ENCODE measurements at regions not wholly inside any gene's neighbourhood (a gene's known extent, or its start where the extent isn't known, plus 50 kb on each side); places are given as distances from the start of the nearest gene placed in this dataset.

GRCh38 chr10:10826125-10826524 is 191.5 kb upstream of the CELF2 start:
- intact Hi-C loops (cut with DNase I): no loop called here
- Histone ChIP-seq H3K27ac (no peak overlapping the region), H3K27me3 (no peaks in the 10 kb centered on the region), H3K4me1 (ENCODE audit: insufficient read depth) (peaks cover 8% of the 10 kb centered on the region), H3K9me3 (no peaks in the 10 kb centered on the region), H3K4me3 (no peak overlapping the region), H3K36me3 (no peaks in the 10 kb centered on the region)
- 51 to 90% (median 83%) methylated on average over 1 of the region's 1 CpG for WGBS, 3 donors
- no peak for DNase-seq
- TF ChIP-seq CTCF (IDR thresholded peaks at IDR 0.05) (no peak), POLR2A (IDR thresholded peaks at IDR 0.05) (no peak), EP300 (IDR thresholded peaks at IDR 0.05) (no peak)

- DNase-seq: no peak
- no peaks in the 10 kb centered on the region for H3K27me3 ChIP-seq
- H3K9me3 ChIP-seq: no peaks in the 10 kb centered on the region
- intact Hi-C loops (cut with DNase I): no loop called here
- no peak for TF ChIP-seq CTCF (IDR thresholded peaks at IDR 0.05)
- no peak for TF ChIP-seq EP300 (IDR thresholded peaks at IDR 0.05)
- TF ChIP-seq POLR2A (IDR thresholded peaks at IDR 0.05): no peak
- no peaks in the 10 kb centered on the region for H3K36me3 ChIP-seq
- no peak overlapping the region for H3K4me3 ChIP-seq
- H3K4me1 ChIP-seq (ENCODE audit: insufficient read depth): peaks cover 4% of the 10 kb centered on the region
- no peak overlapping the region for H3K27ac ChIP-seq
Observed at GRCh38 chr10:10828623-10829022, 189.0 kb upstream of the CELF2 start.

GRCh38 chr10:10829576-10829975 is 188.1 kb upstream of the CELF2 start:
- DNase-seq: no peak
- H3K4me1 ChIP-seq (ENCODE audit: insufficient read depth): peaks cover 4% of the 10 kb centered on the region
- intact Hi-C loops (cut with DNase I): no loop called here
- no peaks in the 10 kb centered on the region for H3K9me3 ChIP-seq
- no peak overlapping the region for H3K4me3 ChIP-seq
- TF ChIP-seq CTCF (IDR thresholded peaks at IDR 0.05) (no peak), EP300 (IDR thresholded peaks at IDR 0.05) (no peak), POLR2A (IDR thresholded peaks at IDR 0.05) (no peak)
- 68 to 74% (median 69%) methylated on average over 2 of the region's 2 CpGs for WGBS, 3 donors
- H3K27ac ChIP-seq: no peak overlapping the region
- no peaks in the 10 kb centered on the region for H3K27me3 ChIP-seq
- no peaks in the 10 kb centered on the region for H3K36me3 ChIP-seq

- 5 to 14% (median 6%) methylated on average over 6 of the region's 6 CpGs for WGBS, 3 donors
- Histone ChIP-seq H3K36me3 (no peaks in the 10 kb centered on the region), H3K9me3 (no peaks in the 10 kb centered on the region), H3K4me1 (ENCODE audit: insufficient read depth) (peaks cover 2% of the 10 kb centered on the region), H3K27ac (peak overlapping the region in 1 of 2 donors; percentile 18), H3K4me3 (no peak overlapping the region), H3K27me3 (no peaks in the 10 kb centered on the region)
- no peak for DNase-seq
- intact Hi-C loops (cut with DNase I): no loop called here
- no peak for TF ChIP-seq EP300 (IDR thresholded peaks at IDR 0.05)
- no peak for TF ChIP-seq POLR2A (IDR thresholded peaks at IDR 0.05)
- TF ChIP-seq CTCF (IDR thresholded peaks at IDR 0.05): no peak
Observed at GRCh38 chr10:10830293-10830986, 187.2 kb upstream of the CELF2 start.
